AG04449 (cell line): ENCODE measurements at regions not wholly inside any gene's neighbourhood (a gene's known extent, or its start where the extent isn't known, plus 50 kb on each side); places are given as distances from the start of the nearest gene placed in this dataset.

Experiments used
- CTCF ChIA-PET: fragments of 350-600 bp; formaldehyde crosslinking; extraction: SDS; loops from one replicate; lab custom pipeline; 2021; ENCODE audit warnings: antibody characterized with exemption; lab: Yijun Ruan, JAX
- POLR2A ChIA-PET: fragments of 400-600, 350-600 bp; formaldehyde crosslinking; extraction: SDS; loops from one replicate; lab custom pipeline; 2020; ENCODE audit warnings: antibody characterized with exemption, inconsistent platforms; lab: Yijun Ruan, JAX
- DNase-seq: peaks from one replicate; pipeline ENCODE4 v3.0.0-alpha.2; 2010; ENCODE audit warnings: low read depth, low spot score
- H3K4me3 ChIP-seq: 2 replicates; pipeline ENCODE4 v1.5.1; 2011; ENCODE audit warnings: low read depth, mild to moderate bottlenecking, control low read depth, low read length
- TF ChIP-seq, protein P1 (sequence below): IDR thresholded peaks from one replicate; pipeline ENCODE4 v1.5.1; 2011; ENCODE audit warnings: mild to moderate bottlenecking, moderate library complexity, low read length, control low read depth, inconsistent platforms; ENCODE audit not compliant: insufficient read depth; ENCODE audit errors: missing control alignments

DNA sequence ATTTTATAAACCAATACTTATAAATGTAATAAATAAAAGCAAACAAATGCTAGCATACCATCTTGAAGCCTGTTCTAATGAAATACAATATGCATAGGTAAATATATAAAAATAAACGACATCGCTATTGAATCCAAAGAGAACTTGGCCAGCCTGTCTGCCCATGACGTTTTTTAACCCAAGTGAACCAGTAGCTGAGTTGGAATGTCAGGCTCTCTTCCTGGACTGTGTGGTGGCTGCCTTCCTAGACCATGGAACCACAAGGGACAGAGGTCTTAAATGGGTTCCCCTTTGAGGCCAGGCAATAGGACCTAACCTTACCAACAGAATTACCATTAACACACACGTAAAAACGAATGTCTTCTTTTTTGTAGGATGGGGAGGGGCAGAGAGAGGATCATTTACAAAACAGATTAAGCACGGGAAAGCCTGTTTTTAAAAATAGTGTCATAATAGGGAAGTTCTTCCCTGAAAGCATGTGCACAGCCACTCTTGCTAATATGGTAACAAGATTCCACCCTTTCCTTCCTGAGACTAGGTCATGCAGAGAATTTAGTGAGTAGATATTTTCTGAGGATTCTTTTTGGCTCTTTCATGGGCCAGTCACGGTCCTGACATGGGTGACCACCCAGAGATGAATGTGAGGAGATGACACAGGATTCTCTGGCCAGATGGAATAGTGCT, 69.4 kb upstream of the ACSL1 start:
- POLR2A ChIA-PET = no interaction called here
- DNase-seq = no peak
- TF ChIP-seq, protein P1, sequence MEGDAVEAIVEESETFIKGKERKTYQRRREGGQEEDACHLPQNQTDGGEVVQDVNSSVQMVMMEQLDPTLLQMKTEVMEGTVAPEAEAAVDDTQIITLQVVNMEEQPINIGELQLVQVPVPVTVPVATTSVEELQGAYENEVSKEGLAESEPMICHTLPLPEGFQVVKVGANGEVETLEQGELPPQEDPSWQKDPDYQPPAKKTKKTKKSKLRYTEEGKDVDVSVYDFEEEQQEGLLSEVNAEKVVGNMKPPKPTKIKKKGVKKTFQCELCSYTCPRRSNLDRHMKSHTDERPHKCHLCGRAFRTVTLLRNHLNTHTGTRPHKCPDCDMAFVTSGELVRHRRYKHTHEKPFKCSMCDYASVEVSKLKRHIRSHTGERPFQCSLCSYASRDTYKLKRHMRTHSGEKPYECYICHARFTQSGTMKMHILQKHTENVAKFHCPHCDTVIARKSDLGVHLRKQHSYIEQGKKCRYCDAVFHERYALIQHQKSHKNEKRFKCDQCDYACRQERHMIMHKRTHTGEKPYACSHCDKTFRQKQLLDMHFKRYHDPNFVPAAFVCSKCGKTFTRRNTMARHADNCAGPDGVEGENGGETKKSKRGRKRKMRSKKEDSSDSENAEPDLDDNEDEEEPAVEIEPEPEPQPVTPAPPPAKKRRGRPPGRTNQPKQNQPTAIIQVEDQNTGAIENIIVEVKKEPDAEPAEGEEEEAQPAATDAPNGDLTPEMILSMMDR = no peak
- CTCF ChIA-PET = no interaction called here
- H3K4me3 ChIP-seq = no peak overlapping the region

GRCh38 chr4:184896868-184897715, 71.3 kb upstream of the ACSL1 start:
- POLR2A ChIA-PET = no interaction called here

GRCh38 chr4:184897895-184898294, 72.1 kb upstream of the ACSL1 start:
- ChIA-PET CTCF (interaction anchor here (1.2 kb wide), 1 partner anchor 152 kb away, joined by 3 read pairs; no protein-coding TSS in a partner anchor), POLR2A (no interaction called here)
- H3K4me3 ChIP-seq = no peak overlapping the region
- DNase-seq = no peak
- TF ChIP-seq, protein P1 = no peak

More at GRCh38 chr4:184896868-184897715, 71.3 kb upstream of the ACSL1 start:
- no peak overlapping the region for H3K4me3 ChIP-seq
- no peak for DNase-seq
- CTCF ChIA-PET = interaction anchor here (0.8 kb wide), 1 partner anchor 16 kb away, joined by 3 read pairs; no protein-coding TSS in a partner anchor
- TF ChIP-seq, protein P1 = no peak

DNA sequence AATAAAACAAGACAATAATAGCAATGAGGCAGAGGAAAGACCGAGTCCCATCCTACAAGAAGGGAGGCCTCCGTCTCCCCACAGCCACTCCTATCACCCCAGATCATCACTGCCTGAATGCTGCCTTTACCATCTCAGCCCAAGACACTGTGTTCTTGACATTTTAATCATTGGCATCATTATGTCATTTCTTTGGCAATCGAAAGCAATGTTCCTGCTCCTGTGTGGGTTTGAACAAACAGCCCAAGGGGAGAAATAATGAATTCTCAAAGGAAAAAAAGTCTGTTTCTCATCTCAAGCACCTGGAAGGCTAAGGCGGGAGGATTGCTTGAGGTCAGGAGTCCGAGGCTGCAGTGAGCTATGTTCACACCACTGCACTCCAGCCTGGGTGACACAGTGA, 73.0 kb upstream of the ACSL1 start:
- TF ChIP-seq, protein P1 = no peak
- POLR2A ChIA-PET = no interaction called here

DNA sequence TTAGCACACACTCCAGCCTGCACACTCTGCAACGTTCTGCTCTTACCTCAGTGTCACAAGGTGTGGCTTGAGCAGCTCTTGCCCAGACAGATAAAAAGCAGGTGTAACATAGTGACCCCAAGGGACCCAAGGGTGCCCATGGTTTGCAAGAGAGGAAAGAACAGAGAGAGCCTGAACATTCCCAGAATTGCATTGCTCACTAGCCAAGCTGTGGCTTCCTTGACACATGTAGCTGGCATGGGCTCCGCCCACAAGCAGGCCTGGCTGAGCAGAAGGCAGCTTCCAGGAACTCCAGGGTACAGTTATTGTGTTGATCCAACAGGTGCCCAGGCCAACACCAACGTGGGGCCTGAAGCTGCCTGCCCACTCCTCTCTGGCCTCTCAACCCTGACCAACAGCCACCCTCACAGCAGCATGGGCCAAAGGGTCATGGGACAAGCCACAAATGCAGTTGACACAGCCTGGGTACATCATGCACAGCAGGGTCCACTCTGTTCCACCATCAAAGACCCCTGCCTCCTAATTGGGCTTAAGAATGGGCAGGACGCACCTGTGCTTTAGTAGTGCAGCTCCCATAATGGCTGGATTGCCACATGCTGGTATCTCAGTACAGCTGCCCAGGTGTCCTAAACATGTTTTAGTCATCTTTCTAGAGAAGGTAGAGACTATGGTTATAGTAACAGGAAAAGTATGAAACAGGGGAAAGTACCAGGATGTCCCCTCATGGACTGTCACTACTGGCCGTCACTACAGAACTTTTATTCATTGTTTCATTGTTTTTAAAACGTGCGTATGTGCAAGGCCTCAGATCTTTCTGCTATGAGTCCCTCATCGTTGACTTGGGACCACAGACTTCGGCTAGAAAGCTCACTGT, 73.7 kb upstream of the ACSL1 start:
- TF ChIP-seq, protein P1 = no peak
- DNase-seq = no peak
- POLR2A ChIA-PET = no interaction called here
- CTCF ChIA-PET = no interaction called here
- H3K4me3 ChIP-seq = no peak overlapping the region

More for the DNA sequence above, 73.0 kb upstream of the ACSL1 start:
- CTCF ChIA-PET = interaction anchor here (1.2 kb wide), 1 partner anchor 153 kb away, joined by 3 read pairs; no protein-coding TSS in a partner anchor
- H3K4me3 ChIP-seq = no peak overlapping the region
- DNase-seq = no peak
